ENCODE measurements at regions not wholly inside any gene's neighbourhood (a gene's known extent, or its start where the extent isn't known, plus 50 kb on each side); places are given as distances from the start of the nearest gene placed in this dataset.

DNA sequence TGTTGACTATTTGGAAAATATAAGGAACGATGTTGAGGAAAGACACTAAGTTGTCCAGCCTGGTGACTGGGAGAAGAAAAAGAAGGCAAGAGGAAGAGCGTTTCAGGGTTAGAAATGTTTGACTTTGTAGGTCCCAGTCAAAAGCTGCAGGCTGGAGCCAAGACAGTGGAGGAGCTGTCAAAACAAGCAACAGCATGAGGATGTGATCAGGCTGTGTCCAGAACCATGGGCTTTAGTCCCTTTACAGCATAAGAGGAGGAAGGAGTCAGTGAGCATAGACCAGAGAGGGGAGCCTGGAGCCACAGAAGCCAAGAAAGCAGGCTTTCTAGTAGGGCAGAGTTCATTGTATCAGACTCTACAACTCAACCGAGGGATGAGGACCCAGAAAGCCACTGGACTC, 658.5 kb downstream of the BNC2 start:
- ChIA-PET CTCF (interaction anchor here (0.7 kb wide), 1 partner anchor 82 kb away, joined by 3 read pairs; no protein-coding TSS in a partner anchor), POLR2A (no interaction called here)
- no peak for DNase-seq (ENCODE audit: extremely low spot score)
- no peak for TF ChIP-seq SUZ12 (IDR thresholded peaks at IDR 0.05)
- no peak for TF ChIP-seq SP1 (IDR thresholded peaks at IDR 0.05)
- TF ChIP-seq L3MBTL2 (conservative IDR thresholded peaks at IDR 0.05): no peak
- TF ChIP-seq FOXA1 (IDR thresholded peaks at IDR 0.05): no peak
- no peak for TF ChIP-seq ELF4 (IDR thresholded peaks at IDR 0.05)
- no peak for TF ChIP-seq ARNT (IDR thresholded peaks at IDR 0.05)
- TF ChIP-seq BHLHE40 (IDR thresholded peaks at IDR 0.05; ENCODE audit: borderline replicate concordance): no peak
- TF ChIP-seq, protein P1, sequence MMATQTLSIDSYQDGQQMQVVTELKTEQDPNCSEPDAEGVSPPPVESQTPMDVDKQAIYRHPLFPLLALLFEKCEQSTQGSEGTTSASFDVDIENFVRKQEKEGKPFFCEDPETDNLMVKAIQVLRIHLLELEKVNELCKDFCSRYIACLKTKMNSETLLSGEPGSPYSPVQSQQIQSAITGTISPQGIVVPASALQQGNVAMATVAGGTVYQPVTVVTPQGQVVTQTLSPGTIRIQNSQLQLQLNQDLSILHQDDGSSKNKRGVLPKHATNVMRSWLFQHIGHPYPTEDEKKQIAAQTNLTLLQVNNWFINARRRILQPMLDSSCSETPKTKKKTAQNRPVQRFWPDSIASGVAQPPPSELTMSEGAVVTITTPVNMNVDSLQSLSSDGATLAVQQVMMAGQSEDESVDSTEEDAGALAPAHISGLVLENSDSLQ (IDR thresholded peaks at IDR 0.05): no peak
- TF ChIP-seq HDGF (IDR thresholded peaks at IDR 0.05; ENCODE audit: borderline replicate concordance): no peak
- no peak for TF ChIP-seq CTBP1 (IDR thresholded peaks at IDR 0.05; ENCODE audit: borderline replicate concordance)

DNA sequence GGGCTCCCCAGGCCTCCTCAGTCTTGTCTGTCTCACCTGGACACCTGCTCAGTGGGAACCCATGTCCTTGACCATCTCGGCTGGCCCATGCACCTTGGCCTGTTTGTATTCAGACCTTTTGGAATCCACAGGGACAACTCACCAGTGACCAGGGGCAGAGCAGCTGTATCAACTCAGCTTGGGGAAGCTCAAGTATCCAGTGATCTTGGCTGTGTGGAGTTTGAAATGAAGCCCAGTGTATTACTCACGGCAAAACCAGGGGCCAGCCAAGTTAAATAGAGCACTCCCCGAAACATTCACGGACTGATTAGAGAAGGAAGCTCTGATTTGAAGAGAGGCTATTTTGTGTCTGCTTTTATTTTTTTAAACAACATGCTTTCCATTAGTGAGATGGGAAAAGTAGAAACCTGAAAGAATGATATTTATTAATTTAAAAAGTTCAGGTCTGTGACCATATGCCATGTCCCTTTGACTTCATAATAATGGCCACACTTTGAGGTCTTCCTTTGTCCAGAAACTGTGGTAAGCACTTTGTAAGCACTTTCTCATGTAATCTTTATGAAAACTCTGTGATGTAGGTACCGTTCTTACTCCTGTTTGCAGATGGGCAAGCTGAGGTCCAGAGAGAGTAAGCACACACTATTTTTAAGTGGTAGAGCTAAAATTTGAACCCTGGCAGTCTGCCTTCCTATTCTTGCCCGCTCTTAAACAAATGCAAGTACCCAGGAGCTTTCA, 656.5 kb downstream of the BNC2 start:
- ChIA-PET POLR2A (no interaction called here), CTCF (no interaction called here)
- no peak for TF ChIP-seq ELF4 (IDR thresholded peaks at IDR 0.05)
- no peak for TF ChIP-seq ARNT (IDR thresholded peaks at IDR 0.05)
- no peak for TF ChIP-seq BHLHE40 (IDR thresholded peaks at IDR 0.05; ENCODE audit: borderline replicate concordance)
- TF ChIP-seq HDGF (IDR thresholded peaks at IDR 0.05; ENCODE audit: borderline replicate concordance): no peak
- no peak for TF ChIP-seq LEF1 (IDR thresholded peaks at IDR 0.05; ENCODE audit: borderline replicate concordance)
- no peak for TF ChIP-seq L3MBTL2 (conservative IDR thresholded peaks at IDR 0.05)
- TF ChIP-seq, protein P1 (IDR thresholded peaks at IDR 0.05): no peak
- no peak for TF ChIP-seq CTBP1 (IDR thresholded peaks at IDR 0.05; ENCODE audit: borderline replicate concordance)
- no peak for TF ChIP-seq TARDBP (IDR thresholded peaks at IDR 0.05)
- no peak for TF ChIP-seq NFRKB (IDR thresholded peaks at IDR 0.05)
- no peak for TF ChIP-seq FOXM1 (IDR thresholded peaks at IDR 0.05; ENCODE audit: borderline replicate concordance)
- no peak for TF ChIP-seq SUZ12 (IDR thresholded peaks at IDR 0.05)
- TF ChIP-seq FOXK2 (IDR thresholded peaks at IDR 0.05): no peak
- no peak for TF ChIP-seq SP1 (IDR thresholded peaks at IDR 0.05)
- no peak for TF ChIP-seq FOXA1 (IDR thresholded peaks at IDR 0.05)
- TF ChIP-seq ZNF384 (IDR thresholded peaks at IDR 0.05): no peak
- no peak for DNase-seq (ENCODE audit: extremely low spot score)

DNA sequence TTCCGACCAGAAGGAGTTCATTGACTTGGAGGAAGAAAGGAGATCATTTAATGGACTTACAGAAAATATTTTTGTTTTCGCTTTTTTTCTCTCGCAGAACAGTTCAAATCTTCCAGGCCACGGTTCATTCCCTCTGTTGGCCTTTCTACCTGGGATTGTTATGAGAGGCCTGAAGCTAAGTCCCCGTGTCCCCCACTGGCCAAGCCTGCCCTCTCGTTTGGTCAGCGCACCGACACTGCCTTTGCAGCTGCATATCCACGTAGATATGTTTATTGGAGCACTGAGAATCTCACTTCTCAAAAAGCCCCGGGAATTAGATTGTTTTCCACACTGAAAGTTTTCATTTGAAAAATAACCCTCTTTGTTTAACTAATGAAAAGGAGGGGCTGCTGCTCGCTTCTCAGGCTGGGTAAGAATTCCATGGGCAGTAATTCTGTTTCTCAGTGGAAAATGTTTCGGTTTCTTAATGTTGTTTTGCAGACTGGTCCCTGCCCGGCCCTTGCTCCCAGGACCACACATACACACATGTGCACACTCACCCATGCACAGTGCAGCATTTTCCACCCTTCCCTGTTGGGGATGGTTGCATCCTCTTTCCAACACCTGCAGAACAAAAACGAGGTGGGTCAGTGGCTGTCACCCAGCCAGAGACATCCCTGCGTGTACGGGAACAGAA, 655.7 kb downstream of the BNC2 start:
- POLR2A ChIA-PET: no interaction called here
- no peak for DNase-seq (ENCODE audit: extremely low spot score)
- CTCF ChIA-PET: no interaction called here
- TF ChIP-seq FOXM1 (IDR thresholded peaks at IDR 0.05; ENCODE audit: borderline replicate concordance) (no peak), HDGF (IDR thresholded peaks at IDR 0.05; ENCODE audit: borderline replicate concordance) (no peak), ZNF384 (IDR thresholded peaks at IDR 0.05) (no peak), SUZ12 (IDR thresholded peaks at IDR 0.05) (no peak), TARDBP (IDR thresholded peaks at IDR 0.05) (no peak), ELF4 (IDR thresholded peaks at IDR 0.05) (no peak), FOXA1 (IDR thresholded peaks at IDR 0.05) (no peak), FOXK2 (IDR thresholded peaks at IDR 0.05) (no peak), LEF1 (IDR thresholded peaks at IDR 0.05; ENCODE audit: borderline replicate concordance) (no peak), ARNT (IDR thresholded peaks at IDR 0.05) (no peak)
- TF ChIP-seq, protein P1 (IDR thresholded peaks at IDR 0.05): no peak

DNA sequence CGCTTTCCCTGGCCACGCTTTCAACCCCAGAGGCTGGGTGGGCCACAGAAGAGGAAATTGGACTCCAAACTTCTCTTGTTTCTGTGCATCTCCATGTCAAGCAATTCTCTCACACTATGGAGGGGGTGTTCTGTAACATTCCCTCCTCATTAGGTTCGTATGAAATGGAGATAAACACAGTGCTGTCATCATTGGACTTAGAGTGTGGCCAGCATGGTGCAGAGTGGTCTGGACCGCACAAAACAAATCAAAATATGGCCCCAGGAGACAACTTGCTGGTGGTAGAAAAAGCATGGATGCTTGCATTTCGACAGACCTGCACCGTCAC, 655.2 kb downstream of the BNC2 start:
- DNase-seq (ENCODE audit: extremely low spot score): no peak
- TF ChIP-seq HDGF (IDR thresholded peaks at IDR 0.05; ENCODE audit: borderline replicate concordance) (no peak), FOXA1 (IDR thresholded peaks at IDR 0.05) (no peak), SUZ12 (IDR thresholded peaks at IDR 0.05) (no peak), FOXK2 (IDR thresholded peaks at IDR 0.05) (no peak), SP1 (IDR thresholded peaks at IDR 0.05) (no peak), BHLHE40 (IDR thresholded peaks at IDR 0.05; ENCODE audit: borderline replicate concordance) (no peak), TARDBP (IDR thresholded peaks at IDR 0.05) (no peak), NFRKB (IDR thresholded peaks at IDR 0.05) (no peak), ZNF384 (IDR thresholded peaks at IDR 0.05) (no peak), FOXM1 (IDR thresholded peaks at IDR 0.05; ENCODE audit: borderline replicate concordance) (no peak), L3MBTL2 (conservative IDR thresholded peaks at IDR 0.05) (no peak), CTBP1 (IDR thresholded peaks at IDR 0.05; ENCODE audit: borderline replicate concordance) (no peak), ELF4 (IDR thresholded peaks at IDR 0.05) (no peak), LEF1 (IDR thresholded peaks at IDR 0.05; ENCODE audit: borderline replicate concordance) (no peak), ARNT (IDR thresholded peaks at IDR 0.05) (no peak)
- TF ChIP-seq, protein P1 (IDR thresholded peaks at IDR 0.05): no peak
- ChIA-PET CTCF (no interaction called here), POLR2A (no interaction called here)

DNA sequence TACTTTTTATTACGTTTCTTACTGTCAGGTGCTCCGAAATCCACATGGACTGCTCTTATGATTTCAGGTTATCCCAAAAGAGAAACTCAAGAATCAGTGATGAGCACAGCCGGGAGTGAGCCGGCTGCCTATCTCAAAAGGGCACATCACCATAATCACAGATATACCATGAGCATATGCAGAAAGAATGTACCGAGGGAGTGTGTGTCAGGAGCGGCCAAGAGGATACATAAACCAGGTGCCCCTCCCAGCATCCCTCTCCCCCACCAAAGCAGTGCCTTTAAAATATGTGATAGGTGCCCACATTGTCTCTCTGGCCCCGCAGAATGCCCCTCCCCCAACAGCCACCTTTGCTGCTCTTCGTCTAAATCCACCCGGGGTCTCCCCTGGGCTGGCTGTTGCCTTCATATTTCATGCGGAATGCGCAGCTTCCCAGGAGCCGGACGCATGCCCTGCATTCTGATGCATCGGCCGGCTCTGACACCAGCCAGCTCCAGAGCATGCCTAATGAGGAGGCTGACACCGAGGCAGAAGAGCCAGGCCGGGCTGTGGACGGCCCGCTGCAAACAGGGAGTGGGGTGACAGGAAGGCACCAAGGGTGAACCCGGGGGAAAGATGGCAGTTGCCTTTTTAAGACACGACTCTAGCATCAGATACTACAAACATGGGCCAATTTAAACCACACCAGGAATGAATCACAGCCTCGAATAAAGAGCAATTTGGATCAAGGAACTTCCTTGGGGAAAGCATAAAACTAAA, 652.3 kb downstream of the BNC2 start:
- no peak for DNase-seq (ENCODE audit: extremely low spot score)
- POLR2A ChIA-PET: no interaction called here
- TF ChIP-seq SP1 (IDR thresholded peaks at IDR 0.05) (no peak), ZNF384 (IDR thresholded peaks at IDR 0.05) (no peak), HDGF (IDR thresholded peaks at IDR 0.05; ENCODE audit: borderline replicate concordance) (no peak), ELF4 (IDR thresholded peaks at IDR 0.05) (no peak), LEF1 (IDR thresholded peaks at IDR 0.05; ENCODE audit: borderline replicate concordance) (no peak), BHLHE40 (IDR thresholded peaks at IDR 0.05; ENCODE audit: borderline replicate concordance) (no peak), FOXA1 (IDR thresholded peaks at IDR 0.05) (no peak), CTBP1 (IDR thresholded peaks at IDR 0.05; ENCODE audit: borderline replicate concordance) (no peak), FOXM1 (IDR thresholded peaks at IDR 0.05; ENCODE audit: borderline replicate concordance) (no peak), L3MBTL2 (conservative IDR thresholded peaks at IDR 0.05) (no peak), ARNT (IDR thresholded peaks at IDR 0.05) (no peak), TARDBP (IDR thresholded peaks at IDR 0.05) (no peak)
- CTCF ChIA-PET: no interaction called here
